Endothelial cell (in vitro differentiated cells): ENCODE measurements at regions not wholly inside any gene's neighbourhood (a gene's known extent, or its start where the extent isn't known, plus 50 kb on each side); places are given as distances from the start of the nearest gene placed in this dataset.

ENCODE experiments used
- DNase-seq: peaks from one replicate; pipeline ENCODE4 v3.0.0; 2021; ENCODE audit warnings: low spot score
- H3K27ac Mint-ChIP-seq: one replicate; pipeline ENCODE4 v1.8.0; 2021; ENCODE audit warnings: mixed read lengths, inconsistent platforms; ENCODE audit not compliant: unreplicated experiment
- H3K27me3 Mint-ChIP-seq: one replicate; pipeline ENCODE4 v1.8.0; 2021; ENCODE audit warnings: mild to moderate bottlenecking, moderate library complexity, mixed read lengths, inconsistent platforms; ENCODE audit not compliant: unreplicated experiment
- H3K36me3 Mint-ChIP-seq: one replicate; pipeline ENCODE4 v1.8.0; 2021; ENCODE audit warnings: mild to moderate bottlenecking, low read depth, mixed read lengths, inconsistent platforms; ENCODE audit not compliant: unreplicated experiment
- H3K4me1 Mint-ChIP-seq: one replicate; pipeline ENCODE4 v1.8.0; 2021; ENCODE audit warnings: mild to moderate bottlenecking, mixed read lengths, inconsistent platforms; ENCODE audit not compliant: unreplicated experiment
- H3K4me3 Mint-ChIP-seq: one replicate; pipeline ENCODE4 v1.8.0; 2021; ENCODE audit warnings: mild to moderate bottlenecking, mixed read lengths, inconsistent platforms; ENCODE audit not compliant: unreplicated experiment
- H3K9me3 Mint-ChIP-seq: one replicate; pipeline ENCODE4 v1.8.0; 2021; ENCODE audit warnings: mixed read lengths, inconsistent platforms; ENCODE audit not compliant: unreplicated experiment
- TF ChIP-seq, protein P1 (sequence below): fragments of 200-600 bp; sonication (generic); IDR thresholded peaks from one replicate; pipeline ENCODE4 v1.5.0; 2021; ENCODE audit warnings: antibody characterized with exemption; ENCODE audit not compliant: unreplicated experiment

DNA sequence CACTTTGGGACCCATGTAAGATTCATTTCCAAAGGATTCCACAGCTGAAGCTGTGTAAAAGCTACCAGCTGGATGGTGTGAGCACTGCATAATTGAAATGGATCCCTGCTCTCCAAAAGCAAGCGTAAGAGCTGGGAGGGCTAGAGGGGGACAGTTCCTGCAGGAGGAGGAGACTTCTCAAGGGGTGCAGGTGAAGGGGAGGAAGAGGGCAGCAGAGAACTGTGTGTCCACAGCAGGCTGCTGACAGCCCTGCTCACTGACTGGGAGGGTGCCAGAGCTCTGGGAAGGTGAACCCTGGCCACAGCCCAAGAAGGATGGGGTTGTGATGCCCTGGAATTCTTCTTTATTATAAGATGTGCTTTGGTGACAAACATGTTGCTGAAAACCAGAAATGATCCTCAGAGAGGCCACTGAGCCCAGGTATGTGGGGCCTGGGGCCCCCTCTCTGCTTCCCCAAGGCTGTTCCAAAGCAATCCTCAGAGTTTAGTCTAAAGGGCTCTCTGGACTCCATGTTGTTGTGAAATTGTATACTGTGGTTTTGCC is 112.8 kb upstream of the SLC25A48 start:
- H3K27me3 Mint-ChIP-seq: no peaks in the 10 kb centered on the region
- H3K9me3 Mint-ChIP-seq: no peaks in the 10 kb centered on the region
- DNase-seq: no peak
- H3K36me3 Mint-ChIP-seq: no peaks in the 10 kb centered on the region
- no peak overlapping the region for H3K4me3 Mint-ChIP-seq
- H3K27ac Mint-ChIP-seq: no peak overlapping the region
- TF ChIP-seq, protein P1, sequence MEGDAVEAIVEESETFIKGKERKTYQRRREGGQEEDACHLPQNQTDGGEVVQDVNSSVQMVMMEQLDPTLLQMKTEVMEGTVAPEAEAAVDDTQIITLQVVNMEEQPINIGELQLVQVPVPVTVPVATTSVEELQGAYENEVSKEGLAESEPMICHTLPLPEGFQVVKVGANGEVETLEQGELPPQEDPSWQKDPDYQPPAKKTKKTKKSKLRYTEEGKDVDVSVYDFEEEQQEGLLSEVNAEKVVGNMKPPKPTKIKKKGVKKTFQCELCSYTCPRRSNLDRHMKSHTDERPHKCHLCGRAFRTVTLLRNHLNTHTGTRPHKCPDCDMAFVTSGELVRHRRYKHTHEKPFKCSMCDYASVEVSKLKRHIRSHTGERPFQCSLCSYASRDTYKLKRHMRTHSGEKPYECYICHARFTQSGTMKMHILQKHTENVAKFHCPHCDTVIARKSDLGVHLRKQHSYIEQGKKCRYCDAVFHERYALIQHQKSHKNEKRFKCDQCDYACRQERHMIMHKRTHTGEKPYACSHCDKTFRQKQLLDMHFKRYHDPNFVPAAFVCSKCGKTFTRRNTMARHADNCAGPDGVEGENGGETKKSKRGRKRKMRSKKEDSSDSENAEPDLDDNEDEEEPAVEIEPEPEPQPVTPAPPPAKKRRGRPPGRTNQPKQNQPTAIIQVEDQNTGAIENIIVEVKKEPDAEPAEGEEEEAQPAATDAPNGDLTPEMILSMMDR: no peak
- H3K4me1 Mint-ChIP-seq: no peaks in the 10 kb centered on the region

DNA sequence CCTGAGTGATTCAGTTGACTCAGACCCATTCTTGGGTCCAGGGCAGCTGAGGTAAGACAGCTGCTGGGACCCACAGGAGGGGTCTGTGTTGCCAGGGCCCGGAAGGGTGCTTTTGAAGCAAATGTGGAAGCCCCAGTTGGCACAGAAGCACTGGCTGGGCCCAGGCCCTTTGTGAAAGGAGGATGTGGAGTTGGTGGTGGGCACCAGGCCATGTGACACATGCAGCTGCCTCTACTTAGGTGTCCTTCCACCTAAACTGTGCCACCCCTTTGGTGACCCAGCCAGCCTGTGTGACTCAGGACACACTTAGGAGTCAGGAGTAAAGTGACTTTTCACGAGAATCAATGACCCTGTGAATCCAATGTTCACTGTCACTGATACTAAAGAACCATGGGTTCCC is 114.3 kb upstream of the SLC25A48 start:
- no peak for DNase-seq
- Mint-ChIP-seq H3K4me3 (no peak overlapping the region), H3K4me1 (no peaks in the 10 kb centered on the region), H3K27ac (no peak overlapping the region), H3K27me3 (no peaks in the 10 kb centered on the region), H3K9me3 (no peaks in the 10 kb centered on the region), H3K36me3 (no peaks in the 10 kb centered on the region)
- TF ChIP-seq, protein P1: no peak

DNA sequence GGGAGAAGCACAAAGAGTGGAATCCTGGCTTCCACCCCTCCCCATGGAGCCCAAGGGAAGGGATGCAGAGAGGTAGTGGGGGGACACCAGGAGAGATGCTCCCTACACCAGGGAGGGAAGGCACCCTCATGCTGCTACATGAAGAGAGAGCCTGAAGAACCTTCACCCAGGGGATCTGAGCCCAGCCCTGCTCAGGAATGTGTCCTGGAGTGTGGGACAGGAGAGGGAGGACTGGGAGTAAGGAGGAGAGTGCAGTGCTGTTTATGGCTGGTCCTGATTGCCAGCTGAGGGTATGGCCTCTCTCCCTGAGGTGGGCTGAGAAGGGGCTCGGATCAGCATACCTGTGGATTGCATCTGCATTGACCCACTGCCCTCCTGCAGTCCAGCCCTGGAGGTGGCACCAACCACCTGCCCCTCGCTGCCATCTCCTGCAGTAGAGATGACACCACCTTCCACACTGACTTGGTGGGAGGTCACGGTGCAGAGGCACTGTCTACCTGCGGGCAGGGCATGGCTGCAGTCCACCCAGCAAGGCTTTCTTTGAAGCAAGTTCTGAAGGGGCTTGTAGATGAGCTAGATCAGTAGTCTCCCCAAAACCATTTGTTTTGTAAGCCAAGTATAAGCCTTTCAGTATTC is 114.9 kb upstream of the SLC25A48 start:
- peaks cover 4% of the 10 kb centered on the region for H3K4me1 Mint-ChIP-seq
- no peak overlapping the region for H3K27ac Mint-ChIP-seq
- DNase-seq: no peak
- no peak overlapping the region for H3K4me3 Mint-ChIP-seq
- TF ChIP-seq, protein P1: no peak
- H3K9me3 Mint-ChIP-seq: no peaks in the 10 kb centered on the region
- no peaks in the 10 kb centered on the region for H3K36me3 Mint-ChIP-seq
- H3K27me3 Mint-ChIP-seq: no peaks in the 10 kb centered on the region

DNA sequence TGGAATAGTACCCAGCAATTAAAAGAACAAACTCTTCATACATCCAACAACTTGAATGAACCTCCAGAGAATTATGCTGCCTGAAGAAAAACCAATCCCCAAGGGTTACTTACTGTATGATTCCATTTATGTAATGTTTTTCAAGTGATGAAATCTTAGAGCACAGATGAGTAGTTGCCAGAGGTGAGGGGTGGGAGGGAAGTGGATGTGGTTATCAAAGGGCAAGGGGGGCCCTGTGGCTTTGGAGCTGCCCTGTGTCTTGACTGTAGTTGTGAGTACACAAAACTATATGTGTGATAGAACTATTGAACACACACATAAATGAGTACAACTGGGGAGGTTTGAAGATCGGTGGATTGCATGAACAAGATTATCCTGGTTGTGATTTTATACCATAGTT is 115.8 kb upstream of the SLC25A48 start:
- no peaks in the 10 kb centered on the region for H3K9me3 Mint-ChIP-seq
- TF ChIP-seq, protein P1: no peak
- H3K36me3 Mint-ChIP-seq: no peaks in the 10 kb centered on the region
- no peak overlapping the region for H3K27ac Mint-ChIP-seq
- no peak for DNase-seq
- no peak overlapping the region for H3K4me3 Mint-ChIP-seq
- H3K4me1 Mint-ChIP-seq: peaks cover 6% of the 10 kb centered on the region
- no peaks in the 10 kb centered on the region for H3K27me3 Mint-ChIP-seq

DNA sequence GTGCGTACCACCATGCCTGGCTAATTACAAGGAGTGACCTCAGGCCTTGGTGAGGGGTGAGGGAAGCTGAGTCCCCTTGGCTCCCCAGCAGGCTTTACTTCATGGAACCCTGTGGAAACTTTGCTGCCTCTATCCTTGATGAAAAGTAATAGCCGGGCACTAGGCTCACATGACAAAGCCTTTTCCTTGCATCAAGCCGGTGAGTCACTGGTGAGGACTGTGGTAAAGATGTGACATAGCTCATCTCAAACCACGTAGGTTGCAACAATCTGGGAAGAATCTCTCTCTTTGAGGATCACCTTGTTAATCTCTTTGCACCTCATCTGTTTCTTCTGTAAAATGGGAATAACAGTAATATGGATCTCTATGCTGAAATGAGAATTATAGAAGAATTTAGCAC is 116.3 kb upstream of the SLC25A48 start:
- H3K9me3 Mint-ChIP-seq: no peaks in the 10 kb centered on the region
- H3K27me3 Mint-ChIP-seq: no peaks in the 10 kb centered on the region
- no peak overlapping the region for H3K27ac Mint-ChIP-seq
- H3K4me3 Mint-ChIP-seq: no peak overlapping the region
- TF ChIP-seq, protein P1: no peak
- no peak for DNase-seq
- no peaks in the 10 kb centered on the region for H3K36me3 Mint-ChIP-seq
- peaks cover 6% of the 10 kb centered on the region for H3K4me1 Mint-ChIP-seq
